HCT116 (cell line): ENCODE measurements at regions not wholly inside any gene's neighbourhood (a gene's known extent, or its start where the extent isn't known, plus 50 kb on each side); places are given as distances from the start of the nearest gene placed in this dataset.

Experiments
- ATAC-seq: fragments of 200-7000 bp; cut with Tn5 transposase; 2 replicates; pipeline ENCODE4 v1.9.1; 2020; ENCODE audit warnings: mild to moderate bottlenecking, moderate library complexity
- BruUV-seq: library from RNA; stranded (reverse); fragments of 400-500 nt; replicated peaks from 2 replicates; lab custom pipeline; 2021; lab: Mats Ljungman, UMichigan
- CTCF ChIA-PET: fragments of 300-600 bp; sonication (Branson Sonifier 250); formaldehyde crosslinking; loops from one replicate; lab custom pipeline; 2021; ENCODE audit warnings: antibody characterized with exemption; lab: Charles Lee
- POLR2A ChIA-PET: fragments of 300-600, 350-600 bp; sonication (Branson Sonifier 250); formaldehyde crosslinking; loops from one replicate; lab custom pipeline; 2021; ENCODE audit warnings: antibody characterized with exemption; lab: Charles Lee
- RAD21 ChIA-PET, 2 experiments: fragments of 300-600 bp; sonication (Branson Sonifier 250); formaldehyde crosslinking; loops; one replicate each; lab custom pipeline; 2023; ENCODE audit warnings: low total read pairs in 2 of 2; ENCODE audit not compliant: uncharacterized antibody in 2 of 2, unreplicated experiment in 2 of 2, low non-redundant PET in 1 of 2; lab: Charles Lee
- DNase-seq: peaks from one replicate; pipeline ENCODE4 v3.0.0-alpha.2; 2010; ENCODE audit warnings: low read depth, low spot score
- H2AFZ ChIP-seq: fragments of 200-600 bp; shearing (Covaris generic), sonication (generic); 2 replicates; pipeline ENCODE4 v1.6.1; 2017; ENCODE audit warnings: low read depth, mixed run types, mixed read lengths, antibody characterized with exemption, low read length; ENCODE audit not compliant: poor library complexity, severe bottlenecking
- H3K27ac ChIP-seq: 2 replicates; pipeline ENCODE4 v1.5.1; 2012; ENCODE audit warnings: low read depth, low read length
- H3K27me3 ChIP-seq: fragments of 200-600 bp; sonication (generic); 2 replicates; pipeline ENCODE4 v1.6.1; 2016; ENCODE audit warnings: mixed run types, low read length, mixed read lengths; ENCODE audit not compliant: insufficient read depth
- H3K36me3 ChIP-seq, 2 experiments: fragments of 200-500 bp in 1 of 2; fragments of 200-600 bp in 1 of 2; sonication (Bioruptor generic) in 1 of 2; sonication (generic) in 1 of 2; 2 replicates each; pipeline versions ENCODE4 v1.5.1 to v1.6.1; 2014 to 2016; ENCODE audit warnings: low read length in 2 of 2, inconsistent platforms in 1 of 2, mixed read lengths in 1 of 2, mixed run types in 1 of 2; ENCODE audit not compliant: insufficient read depth in 2 of 2, control insufficient read depth in 1 of 2
- H3K4me1 ChIP-seq, 2 experiments: fragments of 200-600 bp in 1 of 2; sonication (generic) in 1 of 2; 2 replicates each; pipeline versions ENCODE4 v1.5.1 to v1.6.1; 2012 to 2017; ENCODE audit warnings: low read length in 2 of 2, inconsistent platforms in 1 of 2, mild to moderate bottlenecking in 1 of 2, mixed read lengths in 1 of 2, mixed run types in 1 of 2, moderate library complexity in 1 of 2; ENCODE audit not compliant: insufficient read depth in 2 of 2, control insufficient read depth in 1 of 2
- H3K4me2 ChIP-seq: fragments of 200-600 bp; sonication (generic); 2 replicates; pipeline ENCODE4 v1.6.1; 2017; ENCODE audit warnings: mixed run types, low read length, mixed read lengths
- H3K4me3 ChIP-seq, 2 experiments: fragments of 200-600 bp in 1 of 2; sonication (generic) in 1 of 2; replicated peaks in 1 of 2; 2 replicates each; pipeline ENCODE4 v1.5.1; 2011 to 2016; ENCODE audit warnings: low read length in 2 of 2, control low read depth in 1 of 2, low read depth in 1 of 2, mild to moderate bottlenecking in 1 of 2, mixed read lengths in 1 of 2, mixed run types in 1 of 2
- H3K79me2 ChIP-seq: fragments of 200-600 bp; sonication (generic); 2 replicates; pipeline ENCODE4 v1.6.1; 2017; ENCODE audit warnings: mild to moderate bottlenecking, mixed run types, low read length, moderate library complexity, mixed read lengths; ENCODE audit not compliant: insufficient read depth
- H3K9ac ChIP-seq: fragments of 200-600 bp; sonication (generic); 2 replicates; pipeline ENCODE4 v1.6.1; 2016; ENCODE audit warnings: low read length, mixed read lengths
- H3K9me2 ChIP-seq: fragments of 200-600 bp; sonication (generic), shearing (Covaris generic); 2 replicates; pipeline ENCODE4 v1.6.1; 2017; ENCODE audit warnings: mixed run types, mild to moderate bottlenecking, moderate library complexity; ENCODE audit not compliant: insufficient read depth
- H3K9me3 ChIP-seq, 2 experiments: fragments of 200-500 bp in 1 of 2; fragments of 200-600 bp in 1 of 2; sonication (Bioruptor generic) in 1 of 2; sonication (generic) in 1 of 2; 2 replicates each; pipeline ENCODE4 v1.6.1; 2014 to 2017; ENCODE audit warnings: low read length in 2 of 2, mixed read lengths in 2 of 2, inconsistent platforms in 1 of 2, low read depth in 1 of 2, mild to moderate bottlenecking in 1 of 2, mixed run types in 1 of 2, moderate library complexity in 1 of 2; ENCODE audit not compliant: control insufficient read depth in 1 of 2, insufficient read depth in 1 of 2
- H4K20me1 ChIP-seq: fragments of 200-600 bp; sonication (generic), shearing (Covaris generic); 2 replicates; pipeline ENCODE4 v1.6.1; 2017; ENCODE audit warnings: mixed run types, mild to moderate bottlenecking, moderate library complexity; ENCODE audit not compliant: insufficient read depth
- CEBPB ChIP-seq: IDR thresholded peaks from 2 replicates; pipeline ENCODE4 v1.6.1; 2012; ENCODE audit warnings: low read depth
- ELF1 ChIP-seq: IDR thresholded peaks from 2 replicates; pipeline ENCODE4 v1.6.1; 2012; ENCODE audit warnings: low read depth, borderline replicate concordance
- POLR2AphosphoS5 ChIP-seq: IDR thresholded peaks from 2 replicates; pipeline ENCODE4 v1.6.1; 2011; ENCODE audit warnings: mild to moderate bottlenecking, low read depth, low read length, moderate library complexity
- RAD21 ChIP-seq: IDR thresholded peaks from 2 replicates; pipeline ENCODE4 v1.6.1; 2012; ENCODE audit warnings: low read depth, mild to moderate bottlenecking
- SRF ChIP-seq: IDR thresholded peaks from 2 replicates; pipeline ENCODE4 v1.6.1; 2012; ENCODE audit warnings: low read depth
- intact Hi-C: fragments of 100-400 bp; cut with micrococcal nuclease; formaldehyde crosslinking; loops from 2 replicates; pipeline ENCODE4 v1.10.0; 2022
- TF ChIP-seq, protein P1 (sequence below), 3 experiments: fragments of 200-600 bp in 1 of 3; sonication (generic) in 1 of 3; IDR thresholded peaks in 2 of 3; conservative IDR thresholded peaks in 1 of 3; 2 replicates each; pipeline ENCODE4 v1.5.1; 2012 to 2017; ENCODE audit warnings: low read depth in 2 of 3, low read length in 2 of 3, antibody characterized with exemption in 1 of 3, borderline replicate concordance in 1 of 3, control low read depth in 1 of 3, mild to moderate bottlenecking in 1 of 3, mixed read lengths in 1 of 3, mixed run types in 1 of 3, moderate library complexity in 1 of 3; ENCODE audit not compliant: insufficient read depth in 1 of 3
- TF ChIP-seq, protein P2 (sequence below): IDR thresholded peaks from 2 replicates; pipeline ENCODE4 v1.6.1; 2012

DNA sequence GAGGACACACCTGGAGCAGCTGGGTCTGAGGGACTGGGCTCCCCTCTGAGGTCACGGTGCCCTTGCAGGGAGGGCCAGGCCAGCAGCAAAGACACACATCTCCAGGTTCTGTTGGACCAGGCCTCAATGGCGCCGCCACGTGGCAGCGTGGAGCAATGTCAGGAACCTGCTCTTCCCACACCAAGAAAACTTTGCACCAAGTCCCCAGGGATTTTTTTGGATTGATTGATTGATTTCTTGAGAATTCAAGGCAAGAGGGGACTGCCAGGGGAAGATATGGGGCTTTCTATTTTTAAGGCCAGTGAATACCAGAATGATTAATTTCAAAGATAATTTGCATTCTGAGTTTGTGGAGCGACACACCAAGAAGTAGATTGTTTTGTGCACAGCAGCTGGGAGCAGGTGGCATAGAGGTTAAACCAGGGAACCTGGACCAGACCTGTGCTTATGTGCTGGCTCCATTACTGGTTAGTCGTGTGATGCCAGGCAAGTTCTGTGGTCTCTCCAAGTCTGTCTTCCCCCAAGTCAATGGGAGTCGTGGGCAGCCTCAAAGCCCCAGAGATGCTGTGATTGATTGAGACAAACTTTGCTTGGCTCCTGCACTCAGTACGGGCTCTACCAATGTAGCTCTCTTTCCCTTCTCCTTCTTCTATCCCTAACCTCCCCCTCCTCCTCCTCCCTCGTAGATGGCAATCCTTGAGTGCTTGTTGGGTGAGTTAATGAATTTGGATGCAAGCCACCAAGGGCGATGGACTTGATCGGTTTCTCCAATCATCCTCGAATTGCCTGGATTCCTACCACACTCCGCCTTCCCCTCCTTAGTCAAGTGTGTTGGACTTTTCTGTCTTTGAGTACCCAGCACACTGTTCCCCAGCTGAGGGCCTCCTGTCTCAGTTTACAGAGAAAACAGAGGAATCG is 96.2 kb upstream of the TRPM1 start:
- DNase-seq (no peak), ATAC-seq (peak; percentile 81)
- intact Hi-C loops, result loop anchor here (2.0 to 10.0 kb wide), 3 partner anchors 291 to 533 kb away; no protein-coding TSS in a partner anchor
- Histone ChIP-seq H2AFZ (no peak overlapping the region), H3K9me3 (no peaks in the 10 kb centered on the region), H3K27ac (no peak overlapping the region), H3K79me2 (no peaks in the 10 kb centered on the region), H3K4me3 (no peak overlapping the region), H3K36me3 (no peaks in the 10 kb centered on the region), H3K4me2 (no peak overlapping the region), H3K9me2 (no peaks in the 10 kb centered on the region), H3K27me3 (no peaks in the 10 kb centered on the region), H3K4me1 (no peaks in the 10 kb centered on the region), H3K9ac (no peak overlapping the region), H4K20me1 (no peaks in the 10 kb centered on the region)
- ChIA-PET CTCF (interaction anchor here (1.6 kb wide), 1 partner anchor 291 kb away, joined by 6 read pairs; no protein-coding TSS in a partner anchor), POLR2A (no interaction called here), RAD21 (interaction anchor here in 1 of 2 experiments (0.7 kb wide), 1 partner anchor 14 kb away, joined by 8 read pairs; no protein-coding TSS in a partner anchor)
- TF ChIP-seq CEBPB (no peak), POLR2AphosphoS5 (no peak), ELF1 (no peak), RAD21 (peak; percentile 48), SRF (no peak)
- TF ChIP-seq, protein P1, sequence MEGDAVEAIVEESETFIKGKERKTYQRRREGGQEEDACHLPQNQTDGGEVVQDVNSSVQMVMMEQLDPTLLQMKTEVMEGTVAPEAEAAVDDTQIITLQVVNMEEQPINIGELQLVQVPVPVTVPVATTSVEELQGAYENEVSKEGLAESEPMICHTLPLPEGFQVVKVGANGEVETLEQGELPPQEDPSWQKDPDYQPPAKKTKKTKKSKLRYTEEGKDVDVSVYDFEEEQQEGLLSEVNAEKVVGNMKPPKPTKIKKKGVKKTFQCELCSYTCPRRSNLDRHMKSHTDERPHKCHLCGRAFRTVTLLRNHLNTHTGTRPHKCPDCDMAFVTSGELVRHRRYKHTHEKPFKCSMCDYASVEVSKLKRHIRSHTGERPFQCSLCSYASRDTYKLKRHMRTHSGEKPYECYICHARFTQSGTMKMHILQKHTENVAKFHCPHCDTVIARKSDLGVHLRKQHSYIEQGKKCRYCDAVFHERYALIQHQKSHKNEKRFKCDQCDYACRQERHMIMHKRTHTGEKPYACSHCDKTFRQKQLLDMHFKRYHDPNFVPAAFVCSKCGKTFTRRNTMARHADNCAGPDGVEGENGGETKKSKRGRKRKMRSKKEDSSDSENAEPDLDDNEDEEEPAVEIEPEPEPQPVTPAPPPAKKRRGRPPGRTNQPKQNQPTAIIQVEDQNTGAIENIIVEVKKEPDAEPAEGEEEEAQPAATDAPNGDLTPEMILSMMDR (IDR thresholded peaks at IDR 0.05 in 2 of 3, conservative IDR thresholded peaks at IDR 0.05 in 1 of 3; ENCODE audit: borderline replicate concordance in 1 of 3, insufficient read depth in 1 of 3, low read depth in 2 of 3, low read length in 2 of 3), result peak; percentile 22 to 91 (median 90); a peak in 5 of 6 replicates
- TF ChIP-seq, protein P2, sequence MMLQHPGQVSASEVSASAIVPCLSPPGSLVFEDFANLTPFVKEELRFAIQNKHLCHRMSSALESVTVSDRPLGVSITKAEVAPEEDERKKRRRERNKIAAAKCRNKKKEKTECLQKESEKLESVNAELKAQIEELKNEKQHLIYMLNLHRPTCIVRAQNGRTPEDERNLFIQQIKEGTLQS, result no peak
- BruUV-seq, result no TSS peak
